HCT116 (cell line): ENCODE measurements at regions not wholly inside any gene's neighbourhood (a gene's known extent, or its start where the extent isn't known, plus 50 kb on each side); places are given as distances from the start of the nearest gene placed in this dataset.

Experiments
- ATAC-seq: fragments of 200-7000 bp; cut with Tn5 transposase; 2 replicates; pipeline ENCODE4 v1.9.1; 2020; ENCODE audit warnings: mild to moderate bottlenecking, moderate library complexity
- BruUV-seq: library from RNA; stranded (reverse); fragments of 400-500 nt; replicated peaks from 2 replicates; lab custom pipeline; 2021; lab: Mats Ljungman, UMichigan
- CTCF ChIA-PET: fragments of 300-600 bp; sonication (Branson Sonifier 250); formaldehyde crosslinking; loops from one replicate; lab custom pipeline; 2021; ENCODE audit warnings: antibody characterized with exemption; lab: Charles Lee
- POLR2A ChIA-PET: fragments of 300-600, 350-600 bp; sonication (Branson Sonifier 250); formaldehyde crosslinking; loops from one replicate; lab custom pipeline; 2021; ENCODE audit warnings: antibody characterized with exemption; lab: Charles Lee
- RAD21 ChIA-PET, 2 experiments: fragments of 300-600 bp; sonication (Branson Sonifier 250); formaldehyde crosslinking; loops; one replicate each; lab custom pipeline; 2023; ENCODE audit warnings: low total read pairs in 2 of 2; ENCODE audit not compliant: uncharacterized antibody in 2 of 2, unreplicated experiment in 2 of 2, low non-redundant PET in 1 of 2; lab: Charles Lee
- DNase-seq: peaks from one replicate; pipeline ENCODE4 v3.0.0-alpha.2; 2010; ENCODE audit warnings: low read depth, low spot score
- H2AFZ ChIP-seq: fragments of 200-600 bp; shearing (Covaris generic), sonication (generic); 2 replicates; pipeline ENCODE4 v1.6.1; 2017; ENCODE audit warnings: low read depth, mixed run types, mixed read lengths, antibody characterized with exemption, low read length; ENCODE audit not compliant: poor library complexity, severe bottlenecking
- H3K27ac ChIP-seq: 2 replicates; pipeline ENCODE4 v1.5.1; 2012; ENCODE audit warnings: low read depth, low read length
- H3K27me3 ChIP-seq: fragments of 200-600 bp; sonication (generic); 2 replicates; pipeline ENCODE4 v1.6.1; 2016; ENCODE audit warnings: mixed run types, low read length, mixed read lengths; ENCODE audit not compliant: insufficient read depth
- H3K36me3 ChIP-seq, 2 experiments: fragments of 200-500 bp in 1 of 2; fragments of 200-600 bp in 1 of 2; sonication (Bioruptor generic) in 1 of 2; sonication (generic) in 1 of 2; 2 replicates each; pipeline versions ENCODE4 v1.5.1 to v1.6.1; 2014 to 2016; ENCODE audit warnings: low read length in 2 of 2, inconsistent platforms in 1 of 2, mixed read lengths in 1 of 2, mixed run types in 1 of 2; ENCODE audit not compliant: insufficient read depth in 2 of 2, control insufficient read depth in 1 of 2
- H3K4me1 ChIP-seq, 2 experiments: fragments of 200-600 bp in 1 of 2; sonication (generic) in 1 of 2; 2 replicates each; pipeline versions ENCODE4 v1.5.1 to v1.6.1; 2012 to 2017; ENCODE audit warnings: low read length in 2 of 2, inconsistent platforms in 1 of 2, mild to moderate bottlenecking in 1 of 2, mixed read lengths in 1 of 2, mixed run types in 1 of 2, moderate library complexity in 1 of 2; ENCODE audit not compliant: insufficient read depth in 2 of 2, control insufficient read depth in 1 of 2
- H3K4me2 ChIP-seq: fragments of 200-600 bp; sonication (generic); 2 replicates; pipeline ENCODE4 v1.6.1; 2017; ENCODE audit warnings: mixed run types, low read length, mixed read lengths
- H3K4me3 ChIP-seq, 2 experiments: fragments of 200-600 bp in 1 of 2; sonication (generic) in 1 of 2; replicated peaks in 1 of 2; 2 replicates each; pipeline ENCODE4 v1.5.1; 2011 to 2016; ENCODE audit warnings: low read length in 2 of 2, control low read depth in 1 of 2, low read depth in 1 of 2, mild to moderate bottlenecking in 1 of 2, mixed read lengths in 1 of 2, mixed run types in 1 of 2
- H3K79me2 ChIP-seq: fragments of 200-600 bp; sonication (generic); 2 replicates; pipeline ENCODE4 v1.6.1; 2017; ENCODE audit warnings: mild to moderate bottlenecking, mixed run types, low read length, moderate library complexity, mixed read lengths; ENCODE audit not compliant: insufficient read depth
- H3K9ac ChIP-seq: fragments of 200-600 bp; sonication (generic); 2 replicates; pipeline ENCODE4 v1.6.1; 2016; ENCODE audit warnings: low read length, mixed read lengths
- H3K9me2 ChIP-seq: fragments of 200-600 bp; sonication (generic), shearing (Covaris generic); 2 replicates; pipeline ENCODE4 v1.6.1; 2017; ENCODE audit warnings: mixed run types, mild to moderate bottlenecking, moderate library complexity; ENCODE audit not compliant: insufficient read depth
- H3K9me3 ChIP-seq, 2 experiments: fragments of 200-500 bp in 1 of 2; fragments of 200-600 bp in 1 of 2; sonication (Bioruptor generic) in 1 of 2; sonication (generic) in 1 of 2; 2 replicates each; pipeline ENCODE4 v1.6.1; 2014 to 2017; ENCODE audit warnings: low read length in 2 of 2, mixed read lengths in 2 of 2, inconsistent platforms in 1 of 2, low read depth in 1 of 2, mild to moderate bottlenecking in 1 of 2, mixed run types in 1 of 2, moderate library complexity in 1 of 2; ENCODE audit not compliant: control insufficient read depth in 1 of 2, insufficient read depth in 1 of 2
- H4K20me1 ChIP-seq: fragments of 200-600 bp; sonication (generic), shearing (Covaris generic); 2 replicates; pipeline ENCODE4 v1.6.1; 2017; ENCODE audit warnings: mixed run types, mild to moderate bottlenecking, moderate library complexity; ENCODE audit not compliant: insufficient read depth
- CBX3 ChIP-seq: IDR thresholded peaks from 2 replicates; pipeline ENCODE4 v1.6.1; 2012; ENCODE audit warnings: low read depth
- CEBPB ChIP-seq: IDR thresholded peaks from 2 replicates; pipeline ENCODE4 v1.6.1; 2012; ENCODE audit warnings: low read depth
- EGR1 ChIP-seq: IDR thresholded peaks from 2 replicates; pipeline ENCODE4 v1.6.1; 2012; ENCODE audit warnings: low read depth
- ELF1 ChIP-seq: IDR thresholded peaks from 2 replicates; pipeline ENCODE4 v1.6.1; 2012; ENCODE audit warnings: low read depth, borderline replicate concordance
- EZH2 ChIP-seq: fragments of 200-600 bp; sonication (generic); IDR thresholded peaks from 2 replicates; pipeline ENCODE4 v1.6.1; 2017; ENCODE audit warnings: antibody characterized with exemption, mixed run types
- EZH2phosphoT487 ChIP-seq: fragments of 200-600 bp; IDR thresholded peaks from 2 replicates; pipeline ENCODE4 v1.6.1; 2018; ENCODE audit warnings: antibody characterized with exemption, borderline replicate concordance
- FOSL1 ChIP-seq: IDR thresholded peaks from 2 replicates; pipeline ENCODE4 v1.6.1; 2012; ENCODE audit warnings: low read depth
- JUND ChIP-seq: IDR thresholded peaks from 2 replicates; pipeline ENCODE4 v1.6.1; 2012
- POLR2A ChIP-seq: IDR thresholded peaks from 2 replicates; pipeline ENCODE4 v1.7.0; 2011; ENCODE audit warnings: borderline replicate concordance; ENCODE audit not compliant: insufficient read depth, insufficient read length; ENCODE audit errors: extremely low read depth
- POLR2AphosphoS5 ChIP-seq: IDR thresholded peaks from 2 replicates; pipeline ENCODE4 v1.6.1; 2011; ENCODE audit warnings: mild to moderate bottlenecking, low read depth, low read length, moderate library complexity
- RAD21 ChIP-seq: IDR thresholded peaks from 2 replicates; pipeline ENCODE4 v1.6.1; 2012; ENCODE audit warnings: low read depth, mild to moderate bottlenecking
- SIN3A ChIP-seq: IDR thresholded peaks from 2 replicates; pipeline ENCODE4 v1.6.1; 2012; ENCODE audit warnings: low read depth
- SP1 ChIP-seq: IDR thresholded peaks from 2 replicates; pipeline ENCODE4 v1.6.1; 2012; ENCODE audit warnings: low read depth
- SRF ChIP-seq: IDR thresholded peaks from 2 replicates; pipeline ENCODE4 v1.6.1; 2012; ENCODE audit warnings: low read depth
- YY1 ChIP-seq: IDR thresholded peaks from 2 replicates; pipeline ENCODE4 v1.6.1; 2011; ENCODE audit warnings: low read length, low read depth, moderate library complexity, mild to moderate bottlenecking; ENCODE audit not compliant: insufficient replicate concordance; ENCODE audit errors: extremely low read depth
- ZBTB33 ChIP-seq: IDR thresholded peaks from 2 replicates; pipeline ENCODE4 v1.6.1; 2011; ENCODE audit warnings: mild to moderate bottlenecking, low read length, moderate library complexity; ENCODE audit not compliant: insufficient replicate concordance; ENCODE audit errors: extremely low read depth
- ZFX ChIP-seq: fragments of 450-650 bp; IDR thresholded peaks from 2 replicates; pipeline ENCODE4 v1.6.1; 2017
- ZNF274 ChIP-seq: fragments of 200-500 bp; sonication (Bioruptor generic); IDR thresholded peaks from 2 replicates; pipeline ENCODE4 v1.6.1; 2014; ENCODE audit warnings: mild to moderate bottlenecking, low read depth, low read length, inconsistent platforms
- intact Hi-C: fragments of 100-400 bp; cut with micrococcal nuclease; formaldehyde crosslinking; loops from 2 replicates; pipeline ENCODE4 v1.10.0; 2022
- TF ChIP-seq, protein P1 (sequence below): IDR thresholded peaks from 2 replicates; pipeline ENCODE4 v1.6.1; 2012
- TF ChIP-seq, protein P2 (sequence below), 3 experiments: fragments of 200-600 bp in 1 of 3; sonication (generic) in 1 of 3; IDR thresholded peaks in 2 of 3; conservative IDR thresholded peaks in 1 of 3; 2 replicates each; pipeline ENCODE4 v1.5.1; 2012 to 2017; ENCODE audit warnings: low read depth in 2 of 3, low read length in 2 of 3, antibody characterized with exemption in 1 of 3, borderline replicate concordance in 1 of 3, control low read depth in 1 of 3, mild to moderate bottlenecking in 1 of 3, mixed read lengths in 1 of 3, mixed run types in 1 of 3, moderate library complexity in 1 of 3; ENCODE audit not compliant: insufficient read depth in 1 of 3

DNA sequence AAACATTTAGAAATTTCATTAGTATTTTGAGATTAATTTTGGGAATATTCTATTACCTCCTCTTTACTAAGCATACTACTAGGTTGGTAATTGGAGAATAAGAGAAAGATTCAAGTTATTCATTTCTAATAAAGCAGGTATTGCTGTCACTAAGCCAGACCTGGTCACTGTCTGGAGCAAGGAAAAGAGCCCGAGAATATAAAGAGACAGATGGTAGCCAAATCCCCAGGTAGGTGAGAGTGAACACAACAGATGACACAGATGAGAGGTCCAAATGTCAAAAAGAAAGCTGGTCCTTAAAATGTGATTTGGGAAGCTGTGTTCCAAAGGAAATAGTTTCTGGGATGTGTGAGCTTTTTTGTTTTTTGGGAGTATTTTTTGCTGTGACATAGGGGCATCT is 128.6 kb downstream of the ZNF100 start:
- BruUV-seq = no TSS peak
- no peaks in the 10 kb centered on the region; a peak in 1 of 4 replicates for H3K9me3 ChIP-seq
- H2AFZ ChIP-seq = no peak overlapping the region
- ChIA-PET CTCF (no interaction called here), POLR2A (no interaction called here), RAD21 (no interaction called here)
- no peak overlapping the region for H3K4me2 ChIP-seq
- H3K9ac ChIP-seq = no peak overlapping the region
- no peaks in the 10 kb centered on the region for H3K27me3 ChIP-seq
- H3K4me1 ChIP-seq = no peaks in the 10 kb centered on the region
- TF ChIP-seq JUND = no peak
- no peak for TF ChIP-seq ZFX
- TF ChIP-seq, protein P1, sequence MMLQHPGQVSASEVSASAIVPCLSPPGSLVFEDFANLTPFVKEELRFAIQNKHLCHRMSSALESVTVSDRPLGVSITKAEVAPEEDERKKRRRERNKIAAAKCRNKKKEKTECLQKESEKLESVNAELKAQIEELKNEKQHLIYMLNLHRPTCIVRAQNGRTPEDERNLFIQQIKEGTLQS = no peak
- TF ChIP-seq POLR2A = no peak
- TF ChIP-seq SIN3A = no peak
- no peak for TF ChIP-seq EGR1
- TF ChIP-seq ELF1 = no peak
- no peak for TF ChIP-seq ZNF274
- TF ChIP-seq, protein P2, sequence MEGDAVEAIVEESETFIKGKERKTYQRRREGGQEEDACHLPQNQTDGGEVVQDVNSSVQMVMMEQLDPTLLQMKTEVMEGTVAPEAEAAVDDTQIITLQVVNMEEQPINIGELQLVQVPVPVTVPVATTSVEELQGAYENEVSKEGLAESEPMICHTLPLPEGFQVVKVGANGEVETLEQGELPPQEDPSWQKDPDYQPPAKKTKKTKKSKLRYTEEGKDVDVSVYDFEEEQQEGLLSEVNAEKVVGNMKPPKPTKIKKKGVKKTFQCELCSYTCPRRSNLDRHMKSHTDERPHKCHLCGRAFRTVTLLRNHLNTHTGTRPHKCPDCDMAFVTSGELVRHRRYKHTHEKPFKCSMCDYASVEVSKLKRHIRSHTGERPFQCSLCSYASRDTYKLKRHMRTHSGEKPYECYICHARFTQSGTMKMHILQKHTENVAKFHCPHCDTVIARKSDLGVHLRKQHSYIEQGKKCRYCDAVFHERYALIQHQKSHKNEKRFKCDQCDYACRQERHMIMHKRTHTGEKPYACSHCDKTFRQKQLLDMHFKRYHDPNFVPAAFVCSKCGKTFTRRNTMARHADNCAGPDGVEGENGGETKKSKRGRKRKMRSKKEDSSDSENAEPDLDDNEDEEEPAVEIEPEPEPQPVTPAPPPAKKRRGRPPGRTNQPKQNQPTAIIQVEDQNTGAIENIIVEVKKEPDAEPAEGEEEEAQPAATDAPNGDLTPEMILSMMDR (IDR thresholded peaks at IDR 0.05 in 2 of 3, conservative IDR thresholded peaks at IDR 0.05 in 1 of 3; ENCODE audit: borderline replicate concordance in 1 of 3, insufficient read depth in 1 of 3, low read depth in 2 of 3, low read length in 2 of 3) = no peak
- no peak for TF ChIP-seq YY1
- TF ChIP-seq FOSL1 = no peak
- no peak for TF ChIP-seq SRF
- no peak for TF ChIP-seq CBX3
- TF ChIP-seq RAD21 = no peak
- TF ChIP-seq EZH2 = no peak
- no peak for TF ChIP-seq POLR2AphosphoS5
- no peak for TF ChIP-seq ZBTB33
- TF ChIP-seq EZH2phosphoT487 = no peak
- no peak for TF ChIP-seq SP1
- no peak for TF ChIP-seq CEBPB
- intact Hi-C loops = no loop called here
- H3K27ac ChIP-seq = no peak overlapping the region
- H3K36me3 ChIP-seq = no peaks in the 10 kb centered on the region
- no peak overlapping the region for H3K4me3 ChIP-seq
- no peak for DNase-seq
- no peaks in the 10 kb centered on the region for H4K20me1 ChIP-seq
- no peaks in the 10 kb centered on the region for H3K79me2 ChIP-seq
- no peaks in the 10 kb centered on the region for H3K9me2 ChIP-seq
- no peak for ATAC-seq
